ENCODE measurements at regions not wholly inside any gene's neighbourhood (a gene's known extent, or its start where the extent isn't known, plus 50 kb on each side); places are given as distances from the start of the nearest gene placed in this dataset.

DNA sequence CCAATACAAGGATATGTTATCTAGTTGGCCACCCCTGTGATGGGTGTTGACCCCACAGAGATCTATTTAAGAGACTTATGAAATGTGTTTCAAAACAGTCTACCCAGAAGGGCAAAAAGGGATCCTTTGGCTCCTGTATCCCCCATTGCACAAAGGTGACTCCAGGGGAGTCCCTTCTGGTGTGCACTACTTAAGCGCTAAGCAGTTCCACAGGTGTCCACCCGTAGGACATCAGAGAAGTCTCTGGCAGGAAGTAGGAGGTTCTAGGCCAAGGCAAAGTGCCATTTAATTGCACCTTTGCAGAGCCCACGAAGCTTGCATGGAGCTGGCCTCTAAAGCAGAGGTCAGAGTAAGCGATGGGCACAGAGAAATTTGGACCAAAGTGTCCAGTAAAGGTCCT, 147.7 kb downstream of the MRPL14 start:
- TF ChIP-seq, protein P1, sequence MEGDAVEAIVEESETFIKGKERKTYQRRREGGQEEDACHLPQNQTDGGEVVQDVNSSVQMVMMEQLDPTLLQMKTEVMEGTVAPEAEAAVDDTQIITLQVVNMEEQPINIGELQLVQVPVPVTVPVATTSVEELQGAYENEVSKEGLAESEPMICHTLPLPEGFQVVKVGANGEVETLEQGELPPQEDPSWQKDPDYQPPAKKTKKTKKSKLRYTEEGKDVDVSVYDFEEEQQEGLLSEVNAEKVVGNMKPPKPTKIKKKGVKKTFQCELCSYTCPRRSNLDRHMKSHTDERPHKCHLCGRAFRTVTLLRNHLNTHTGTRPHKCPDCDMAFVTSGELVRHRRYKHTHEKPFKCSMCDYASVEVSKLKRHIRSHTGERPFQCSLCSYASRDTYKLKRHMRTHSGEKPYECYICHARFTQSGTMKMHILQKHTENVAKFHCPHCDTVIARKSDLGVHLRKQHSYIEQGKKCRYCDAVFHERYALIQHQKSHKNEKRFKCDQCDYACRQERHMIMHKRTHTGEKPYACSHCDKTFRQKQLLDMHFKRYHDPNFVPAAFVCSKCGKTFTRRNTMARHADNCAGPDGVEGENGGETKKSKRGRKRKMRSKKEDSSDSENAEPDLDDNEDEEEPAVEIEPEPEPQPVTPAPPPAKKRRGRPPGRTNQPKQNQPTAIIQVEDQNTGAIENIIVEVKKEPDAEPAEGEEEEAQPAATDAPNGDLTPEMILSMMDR (IDR thresholded peaks at IDR 0.05; ENCODE audit: extremely low read depth in 1 of 2, insufficient read depth in 1 of 2, low read depth in 1 of 2, low read length in 2 of 2), result no peak
- TF ChIP-seq POLR2AphosphoS5 (IDR thresholded peaks at IDR 0.05; ENCODE audit: insufficient read depth, low read depth, low read length) (no peak), GATA2 (IDR thresholded peaks at IDR 0.05; ENCODE audit: insufficient read depth, insufficient read length, low read depth, low read length) (no peak), EZH2 (IDR thresholded peaks at IDR 0.05; ENCODE audit: borderline replicate concordance, low read depth, low read length, severe bottlenecking) (no peak), POLR2A (IDR thresholded peaks at IDR 0.05; ENCODE audit: low read depth, low read length) (no peak)
- TF ChIP-seq, protein P2, sequence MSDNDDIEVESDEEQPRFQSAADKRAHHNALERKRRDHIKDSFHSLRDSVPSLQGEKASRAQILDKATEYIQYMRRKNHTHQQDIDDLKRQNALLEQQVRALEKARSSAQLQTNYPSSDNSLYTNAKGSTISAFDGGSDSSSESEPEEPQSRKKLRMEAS (IDR thresholded peaks at IDR 0.05; ENCODE audit: insufficient read depth, insufficient read length), result no peak

Measured in endothelial cell of umbilical vein (primary cell).